ENCODE measurements at regions not wholly inside any gene's neighbourhood (a gene's known extent, or its start where the extent isn't known, plus 50 kb on each side); places are given as distances from the start of the nearest gene placed in this dataset.

GRCh38 chr2:204172145-204172600 is 235.6 kb downstream of the ICOS start:
- TF ChIP-seq POLR2A (IDR thresholded peaks at IDR 0.05), result no peak
- TF ChIP-seq CTCF (IDR thresholded peaks at IDR 0.05), result no peak

All from uterus (tissue), 2 donors.